ENCODE measurements at regions not wholly inside any gene's neighbourhood (a gene's known extent, or its start where the extent isn't known, plus 50 kb on each side); places are given as distances from the start of the nearest gene placed in this dataset.

DNA sequence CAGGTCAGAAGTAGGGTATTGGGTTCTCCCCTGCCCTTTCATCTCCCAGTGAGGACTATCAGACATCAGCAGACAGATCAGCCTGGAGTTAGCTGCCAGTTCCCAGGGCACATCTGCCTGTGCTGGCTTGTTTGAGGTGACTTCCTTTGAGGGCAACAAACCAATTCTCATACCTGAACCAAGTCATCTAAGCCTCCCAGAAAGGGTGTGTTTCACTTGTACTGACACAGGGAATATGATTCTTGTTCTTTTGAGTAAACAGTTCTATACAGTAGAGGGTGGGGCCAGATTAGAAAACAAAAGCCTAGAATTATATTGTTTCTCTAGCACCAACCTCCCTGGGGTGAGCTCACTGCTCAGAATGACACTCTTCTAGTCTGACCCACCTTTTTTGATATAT lies 591.9 kb downstream of the SLC4A3 start:
- DNase-seq = no peak
- no peak overlapping the region for H3K27ac ChIP-seq
- H3K4me3 ChIP-seq = no peak overlapping the region
- no peaks in the 10 kb centered on the region for H3K9me3 ChIP-seq
- H3K36me3 ChIP-seq = no peaks in the 10 kb centered on the region
- intact Hi-C loops (cut with DNase I) = no loop called here
- H3K4me1 ChIP-seq (ENCODE audit: insufficient read depth) = no peaks in the 10 kb centered on the region
- no peaks in the 10 kb centered on the region for H3K27me3 ChIP-seq
- TF ChIP-seq EP300 (IDR thresholded peaks at IDR 0.05) (no peak), POLR2A (IDR thresholded peaks at IDR 0.05) (no peak)
- TF ChIP-seq, protein P1, sequence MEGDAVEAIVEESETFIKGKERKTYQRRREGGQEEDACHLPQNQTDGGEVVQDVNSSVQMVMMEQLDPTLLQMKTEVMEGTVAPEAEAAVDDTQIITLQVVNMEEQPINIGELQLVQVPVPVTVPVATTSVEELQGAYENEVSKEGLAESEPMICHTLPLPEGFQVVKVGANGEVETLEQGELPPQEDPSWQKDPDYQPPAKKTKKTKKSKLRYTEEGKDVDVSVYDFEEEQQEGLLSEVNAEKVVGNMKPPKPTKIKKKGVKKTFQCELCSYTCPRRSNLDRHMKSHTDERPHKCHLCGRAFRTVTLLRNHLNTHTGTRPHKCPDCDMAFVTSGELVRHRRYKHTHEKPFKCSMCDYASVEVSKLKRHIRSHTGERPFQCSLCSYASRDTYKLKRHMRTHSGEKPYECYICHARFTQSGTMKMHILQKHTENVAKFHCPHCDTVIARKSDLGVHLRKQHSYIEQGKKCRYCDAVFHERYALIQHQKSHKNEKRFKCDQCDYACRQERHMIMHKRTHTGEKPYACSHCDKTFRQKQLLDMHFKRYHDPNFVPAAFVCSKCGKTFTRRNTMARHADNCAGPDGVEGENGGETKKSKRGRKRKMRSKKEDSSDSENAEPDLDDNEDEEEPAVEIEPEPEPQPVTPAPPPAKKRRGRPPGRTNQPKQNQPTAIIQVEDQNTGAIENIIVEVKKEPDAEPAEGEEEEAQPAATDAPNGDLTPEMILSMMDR (IDR thresholded peaks at IDR 0.05) = no peak

DNA sequence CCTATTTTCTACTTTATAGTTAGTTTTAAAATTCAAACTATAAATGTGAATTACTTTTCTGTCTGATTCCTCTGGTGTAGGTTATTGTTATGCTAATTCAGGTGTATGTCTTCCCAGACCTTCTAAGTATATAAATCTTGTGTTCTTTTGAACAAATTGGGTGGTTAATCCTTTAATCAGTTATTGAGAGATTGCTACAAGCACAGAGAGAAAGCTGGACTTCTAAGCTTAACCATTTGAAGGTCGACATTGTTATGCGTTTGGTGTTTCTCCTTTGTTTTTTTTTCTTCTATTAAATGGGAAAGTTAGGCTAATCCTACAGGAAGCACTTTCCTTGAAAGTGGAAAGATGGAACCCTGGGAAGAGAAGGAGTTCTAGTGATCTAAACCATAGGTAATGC lies 592.6 kb downstream of the SLC4A3 start:
- Histone ChIP-seq H3K36me3 (no peaks in the 10 kb centered on the region), H3K4me1 (ENCODE audit: insufficient read depth) (no peaks in the 10 kb centered on the region), H3K27me3 (no peaks in the 10 kb centered on the region), H3K9me3 (no peaks in the 10 kb centered on the region), H3K4me3 (no peak overlapping the region), H3K27ac (no peak overlapping the region)
- intact Hi-C loops (cut with DNase I) = no loop called here
- no peak for DNase-seq
- TF ChIP-seq, protein P1 (IDR thresholded peaks at IDR 0.05) = no peak
- TF ChIP-seq EP300 (IDR thresholded peaks at IDR 0.05) (no peak), POLR2A (IDR thresholded peaks at IDR 0.05) (no peak)
- WGBS, 3 donors = 70 to 83% (median 73%) methylated on average over 2 of the region's 2 CpGs

DNA sequence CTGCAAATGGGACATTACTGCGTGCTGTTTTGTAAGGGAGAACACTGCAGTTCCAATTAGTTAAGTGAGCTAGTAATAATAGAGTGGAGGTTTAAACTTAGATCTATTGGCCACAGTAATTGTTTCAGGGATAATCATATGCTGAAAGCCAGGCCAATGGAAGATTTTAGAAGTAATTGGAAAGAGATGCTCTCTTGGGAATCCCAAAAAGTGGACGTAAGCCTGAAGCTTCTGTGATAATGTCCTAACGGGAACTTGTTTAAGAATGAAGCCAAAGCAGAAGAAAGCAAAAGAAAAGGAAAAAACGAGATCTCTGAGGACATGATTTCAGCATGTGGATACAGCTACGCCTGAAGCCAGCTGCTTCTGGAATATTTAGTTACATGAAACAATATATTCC lies 594.6 kb downstream of the SLC4A3 start:
- intact Hi-C loops (cut with DNase I) = no loop called here
- no peaks in the 10 kb centered on the region for H3K36me3 ChIP-seq
- H3K9me3 ChIP-seq = no peaks in the 10 kb centered on the region
- 85 to 92% (median 85%) methylated on average over 5 of the region's 5 CpGs for WGBS, 3 donors
- no peaks in the 10 kb centered on the region for H3K27me3 ChIP-seq
- no peak for TF ChIP-seq EP300 (IDR thresholded peaks at IDR 0.05)
- TF ChIP-seq, protein P1 (IDR thresholded peaks at IDR 0.05) = no peak
- no peak for TF ChIP-seq POLR2A (IDR thresholded peaks at IDR 0.05)
- H3K4me3 ChIP-seq = no peak overlapping the region
- H3K27ac ChIP-seq = no peak overlapping the region
- H3K4me1 ChIP-seq (ENCODE audit: insufficient read depth) = no peaks in the 10 kb centered on the region
- no peak for DNase-seq

DNA sequence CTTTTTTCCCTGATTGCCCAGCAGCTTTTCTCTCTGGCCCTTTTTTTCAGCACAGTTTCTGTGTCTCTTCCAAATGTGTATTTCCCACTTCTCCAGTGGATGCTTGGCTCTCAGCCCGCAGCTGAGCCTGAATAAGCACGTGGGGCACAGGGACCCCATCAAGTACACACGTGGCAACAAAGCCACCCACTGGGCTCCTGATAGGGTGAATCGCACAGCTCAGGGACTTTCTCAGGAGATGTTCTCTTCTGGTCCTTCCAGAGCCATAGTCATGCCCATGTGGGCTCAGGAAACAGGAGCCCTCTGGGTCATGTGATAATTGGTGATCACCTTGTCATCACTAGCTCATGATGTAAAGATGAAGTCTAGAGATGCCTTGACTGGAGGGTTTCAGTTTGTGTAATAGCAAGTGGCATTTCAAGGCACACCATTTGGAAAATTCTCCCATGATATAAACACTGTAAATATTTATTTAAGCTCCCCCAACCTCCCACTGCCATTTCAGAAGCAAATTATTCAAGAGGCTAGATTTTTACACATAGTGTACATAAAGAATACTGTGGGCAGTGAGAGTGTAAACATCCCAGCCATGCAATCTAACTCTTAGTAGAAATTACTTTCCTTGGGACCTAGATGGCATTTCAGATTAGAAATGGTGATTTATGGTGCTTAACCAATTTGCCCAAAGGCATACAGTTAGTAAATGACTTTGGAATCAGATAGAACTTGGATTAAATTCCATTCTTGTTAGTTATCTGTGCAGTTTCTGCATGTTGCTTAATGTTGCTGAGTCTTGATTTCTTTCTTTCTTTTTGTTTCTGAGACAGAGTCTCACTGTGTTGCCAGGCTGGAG lies 597.5 kb downstream of the SLC4A3 start:
- TF ChIP-seq, protein P1 (IDR thresholded peaks at IDR 0.05) = no peak
- no peak for TF ChIP-seq POLR2A (IDR thresholded peaks at IDR 0.05)
- TF ChIP-seq EP300 (IDR thresholded peaks at IDR 0.05) = no peak
- Histone ChIP-seq H3K9me3 (no peaks in the 10 kb centered on the region), H3K36me3 (no peaks in the 10 kb centered on the region), H3K27ac (no peak overlapping the region), H3K27me3 (no peaks in the 10 kb centered on the region), H3K4me3 (no peak overlapping the region), H3K4me1 (ENCODE audit: insufficient read depth) (no peaks in the 10 kb centered on the region)
- intact Hi-C loops (cut with DNase I) = no loop called here
- DNase-seq = no peak
- 45 to 62% (median 62%) methylated on average over 4 of the region's 4 CpGs for WGBS, 3 donors
